HG03108 (cell line): ENCODE measurements at regions not wholly inside any gene's neighbourhood (a gene's known extent, or its start where the extent isn't known, plus 50 kb on each side); places are given as distances from the start of the nearest gene placed in this dataset.

ENCODE experiments used
- ATAC-seq: cut with Tn5 transposase; IDR thresholded peaks from one replicate; pipeline ENCODE4 v1.9.1; 2021; ENCODE audit warnings: moderate library complexity; ENCODE audit not compliant: unreplicated experiment

GRCh38 chrX:68998716-68999115, 166.5 kb downstream of the PJA1 start:
- no peak for ATAC-seq

GRCh38 chrX:68997911-68998310, 167.3 kb downstream of the PJA1 start:
- ATAC-seq: no peak

DNA sequence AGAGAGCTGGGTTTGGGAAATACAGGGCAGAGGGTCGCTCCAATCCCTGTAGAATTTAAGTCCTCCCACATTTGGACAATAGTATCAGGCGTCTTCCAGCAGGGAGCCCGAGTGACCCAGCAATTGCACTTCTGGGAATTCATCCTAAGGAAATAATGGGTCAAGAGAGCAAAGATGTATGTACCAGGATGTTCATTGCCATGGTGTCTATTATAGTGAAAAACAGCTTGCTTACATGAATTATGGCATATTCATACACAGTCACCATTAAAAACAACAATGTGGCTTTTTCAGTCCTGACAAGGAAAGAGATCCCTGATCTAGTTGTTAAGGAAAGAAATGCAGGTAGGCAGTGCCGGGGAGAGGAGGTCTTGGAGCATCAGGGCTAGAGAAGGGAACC, 167.7 kb downstream of the PJA1 start:
- ATAC-seq: no peak

DNA sequence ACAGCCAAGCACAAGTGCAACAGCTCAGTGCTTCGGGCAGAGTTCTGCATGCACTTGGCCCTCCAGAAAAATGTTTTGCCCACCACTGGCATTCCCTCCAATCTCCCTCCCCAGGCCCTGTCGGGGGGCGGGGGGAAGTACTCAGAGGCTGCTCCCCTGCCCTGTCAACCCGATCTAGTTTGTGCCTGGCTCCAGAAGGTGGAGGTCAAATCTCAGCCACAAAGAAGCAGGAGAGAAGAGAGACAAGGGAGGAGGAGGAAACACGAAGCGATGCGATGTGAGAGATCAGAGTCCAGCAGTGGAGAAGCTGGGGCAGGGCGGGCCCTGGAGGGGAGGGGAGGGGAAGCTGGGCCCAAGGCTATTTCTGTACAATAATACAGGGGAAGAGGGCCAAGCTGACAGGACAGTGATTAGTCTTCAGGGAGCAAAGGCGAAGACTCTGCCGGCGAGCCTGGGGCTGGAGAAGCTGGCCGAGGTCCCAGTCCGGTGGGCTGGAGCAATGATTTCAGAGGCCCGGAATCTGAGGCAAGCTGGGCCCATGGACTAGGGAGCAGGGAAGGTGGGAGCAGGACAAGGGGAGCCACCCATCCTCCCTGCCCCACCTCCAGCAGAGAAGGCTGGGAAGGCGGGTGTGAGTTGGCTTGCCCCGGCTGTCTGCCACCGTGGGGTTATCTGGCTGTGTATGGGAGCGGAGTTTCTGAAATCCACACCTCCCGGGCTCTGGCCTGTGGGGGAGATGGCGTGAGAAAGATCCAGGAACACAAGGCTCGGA, 167.1 kb downstream of the EFNB1 start:
- no peak for ATAC-seq

- no peak for ATAC-seq
These were observed 166.6 kb downstream of the EFNB1 start for GRCh38 chrX:68995386-68995779.

DNA sequence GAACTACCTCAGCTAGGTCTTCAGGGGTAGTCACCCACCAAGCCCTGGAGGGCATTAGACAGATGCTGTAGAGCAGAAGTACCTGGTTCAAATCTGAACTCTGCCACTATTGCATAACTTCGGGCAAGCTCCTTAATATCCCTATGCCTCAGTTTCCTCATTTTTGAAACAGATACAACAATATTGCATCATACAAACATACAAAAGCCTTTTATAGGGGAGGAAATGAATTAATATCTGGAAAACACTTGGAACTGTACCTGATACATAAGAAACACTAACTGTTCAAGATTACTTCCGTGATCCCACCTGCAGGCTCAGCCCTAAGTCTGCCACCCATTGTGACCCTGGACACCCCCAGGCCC, 166.1 kb downstream of the EFNB1 start:
- no peak for ATAC-seq

GRCh38 chrX:68994135-68994890, 165.5 kb downstream of the EFNB1 start:
- no peak for ATAC-seq

DNA sequence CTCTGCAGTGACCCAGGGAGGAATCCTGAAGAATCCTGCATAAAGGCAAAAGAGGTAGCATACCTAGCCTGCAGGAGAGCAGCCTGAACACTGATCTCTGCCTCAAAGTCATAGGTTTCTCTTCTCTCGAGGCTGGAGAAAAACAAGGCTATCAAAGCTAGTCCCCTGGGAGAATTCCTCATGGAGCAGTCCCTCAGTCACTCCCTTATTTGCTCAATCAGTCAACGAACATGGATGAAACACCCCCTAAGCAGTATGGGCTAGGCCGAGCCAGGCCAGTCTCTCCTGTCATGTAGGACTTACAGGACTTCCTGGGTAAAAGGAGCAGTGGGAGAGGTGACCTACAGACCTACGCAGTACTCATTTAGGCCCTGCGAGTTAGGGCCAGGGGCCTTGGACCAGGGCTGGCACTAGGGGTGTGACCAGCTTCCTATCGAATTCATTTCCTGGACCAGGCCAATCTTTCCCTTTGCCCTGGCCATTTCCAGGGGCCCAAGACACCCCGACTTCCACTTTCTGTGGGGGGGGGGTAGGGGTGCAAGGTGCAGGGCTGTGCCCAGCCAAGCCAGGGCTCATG, 164.1 kb downstream of the EFNB1 start:
- ATAC-seq: no peak

DNA sequence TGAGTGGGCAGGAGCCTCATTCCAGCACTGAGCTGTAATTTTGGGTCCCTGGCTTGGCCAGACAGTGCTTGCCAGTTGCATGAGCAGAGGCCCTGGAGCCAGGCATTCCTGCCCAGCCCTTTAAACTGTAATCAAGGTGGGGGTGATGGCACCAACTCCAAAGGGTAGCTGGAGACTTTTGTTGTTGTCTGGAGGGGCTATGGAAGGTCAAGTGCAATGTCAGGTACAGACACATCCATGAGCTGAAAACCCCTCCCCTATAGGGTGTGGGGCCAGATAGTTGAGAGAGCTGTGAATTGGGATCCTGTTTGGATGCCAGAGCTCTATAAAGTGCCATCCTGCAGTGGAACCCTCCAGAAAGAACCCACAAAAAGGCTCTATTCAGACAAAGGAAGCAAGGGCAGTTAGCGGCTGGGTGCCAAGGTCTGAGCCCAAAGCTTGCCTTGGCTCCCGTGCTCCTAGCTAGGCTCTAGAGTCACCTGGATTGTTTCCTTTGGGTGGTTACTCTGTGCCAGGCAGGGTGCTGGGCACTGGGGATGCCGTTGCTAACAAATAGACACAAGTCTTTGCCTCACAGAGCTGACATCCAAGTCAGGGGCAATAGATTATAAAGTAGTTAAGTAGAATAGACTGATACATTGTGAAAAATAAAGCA, 163.0 kb downstream of the EFNB1 start:
- ATAC-seq: no peak

DNA sequence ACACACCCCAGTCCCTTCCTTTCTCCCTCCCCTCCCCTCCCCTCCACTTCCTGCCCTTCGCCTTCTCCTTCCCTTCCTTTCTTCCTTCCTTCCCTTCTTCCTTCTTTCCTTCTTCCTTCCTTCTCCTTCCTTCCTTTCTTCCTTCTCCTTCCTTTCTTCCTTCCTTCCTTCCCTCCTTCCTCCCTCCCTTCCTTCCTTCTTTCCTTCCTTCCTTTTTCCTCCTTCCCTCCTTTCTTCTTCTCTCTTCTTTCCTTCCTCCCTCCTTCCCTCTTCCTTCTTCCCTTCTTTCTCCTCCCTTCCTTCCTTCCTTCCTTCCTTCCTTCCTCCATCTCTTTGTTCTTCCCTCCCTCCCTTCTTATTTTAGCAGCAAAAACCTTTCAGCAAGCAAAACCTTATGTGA, 162.1 kb downstream of the EFNB1 start:
- no peak for ATAC-seq

DNA sequence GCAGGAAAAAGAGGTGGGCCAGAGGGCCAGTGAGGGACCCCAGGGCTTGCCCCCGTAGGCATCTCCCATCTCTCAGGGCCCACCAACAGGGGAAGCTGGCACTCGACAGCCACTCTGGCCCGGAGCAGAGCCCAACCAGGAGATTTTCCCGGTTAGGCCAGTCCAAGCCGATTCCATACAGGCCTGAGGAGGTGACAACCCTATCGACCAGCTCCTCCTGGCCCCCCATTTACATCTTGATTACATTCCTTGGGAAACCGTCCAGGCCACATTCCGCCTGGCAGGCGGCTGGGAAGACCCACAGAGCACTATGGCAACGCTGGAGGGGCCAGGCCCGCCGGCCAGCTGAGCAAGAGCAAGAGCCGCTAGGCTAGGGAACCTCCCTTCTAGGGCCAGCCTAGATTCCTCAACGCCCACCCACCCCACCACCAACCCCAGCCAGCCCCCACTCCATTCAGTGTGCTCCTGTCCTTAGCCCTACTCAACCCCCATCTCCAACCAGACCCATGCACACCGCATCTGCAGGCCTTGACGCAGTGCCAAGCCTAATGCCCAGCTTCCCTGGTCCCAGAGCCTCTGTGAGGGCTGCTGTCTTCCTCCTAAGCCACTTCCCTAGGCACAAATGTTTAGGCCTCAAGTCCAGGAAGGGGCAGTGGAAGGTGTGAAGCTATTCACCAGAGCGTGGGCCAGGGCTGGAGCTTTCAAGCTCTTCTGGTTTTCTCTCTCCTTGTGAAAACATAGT, 161.2 kb downstream of the EFNB1 start:
- no peak for ATAC-seq

GRCh38 chrX:68989456-68989855, 160.6 kb downstream of the EFNB1 start:
- no peak for ATAC-seq

- no peak for ATAC-seq
These were observed 160.0 kb downstream of the EFNB1 start for GRCh38 chrX:68988865-68989264.

DNA sequence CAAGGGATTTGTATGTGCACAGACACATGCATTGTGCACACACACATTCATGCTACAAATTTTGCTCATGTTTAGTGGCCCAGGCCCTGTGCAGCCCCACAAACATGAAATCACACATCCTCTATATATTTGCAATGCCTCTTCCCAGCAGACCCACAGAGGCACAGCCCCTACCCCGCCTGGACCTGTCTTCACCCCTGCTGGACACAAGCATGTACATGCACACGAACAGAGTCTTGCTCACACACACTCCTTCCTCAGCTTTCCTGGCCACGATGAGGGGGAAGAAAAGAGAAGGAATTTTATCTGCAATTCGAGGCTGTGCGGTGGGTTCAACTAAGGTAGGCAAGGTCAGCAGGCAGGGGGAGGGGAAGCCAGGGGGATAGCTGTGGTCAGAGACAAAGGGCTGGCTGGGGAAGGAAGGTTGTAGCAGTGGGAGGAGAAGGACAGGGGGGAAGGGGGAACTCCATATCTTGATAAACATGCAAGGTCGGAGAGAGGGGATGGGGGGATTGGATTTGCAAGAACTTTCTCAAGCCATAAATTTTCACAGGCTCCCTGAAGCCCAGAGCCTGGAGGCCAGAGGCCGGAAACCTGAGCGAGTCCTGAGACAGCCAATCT, 156.4 kb downstream of the EFNB1 start:
- ATAC-seq: no peak

- ATAC-seq: no peak
These were observed 154.4 kb downstream of the EFNB1 start for GRCh38 chrX:68983004-68983857.

- no peak for ATAC-seq
These were observed 153.7 kb downstream of the EFNB1 start for GRCh38 chrX:68982476-68982875.

DNA sequence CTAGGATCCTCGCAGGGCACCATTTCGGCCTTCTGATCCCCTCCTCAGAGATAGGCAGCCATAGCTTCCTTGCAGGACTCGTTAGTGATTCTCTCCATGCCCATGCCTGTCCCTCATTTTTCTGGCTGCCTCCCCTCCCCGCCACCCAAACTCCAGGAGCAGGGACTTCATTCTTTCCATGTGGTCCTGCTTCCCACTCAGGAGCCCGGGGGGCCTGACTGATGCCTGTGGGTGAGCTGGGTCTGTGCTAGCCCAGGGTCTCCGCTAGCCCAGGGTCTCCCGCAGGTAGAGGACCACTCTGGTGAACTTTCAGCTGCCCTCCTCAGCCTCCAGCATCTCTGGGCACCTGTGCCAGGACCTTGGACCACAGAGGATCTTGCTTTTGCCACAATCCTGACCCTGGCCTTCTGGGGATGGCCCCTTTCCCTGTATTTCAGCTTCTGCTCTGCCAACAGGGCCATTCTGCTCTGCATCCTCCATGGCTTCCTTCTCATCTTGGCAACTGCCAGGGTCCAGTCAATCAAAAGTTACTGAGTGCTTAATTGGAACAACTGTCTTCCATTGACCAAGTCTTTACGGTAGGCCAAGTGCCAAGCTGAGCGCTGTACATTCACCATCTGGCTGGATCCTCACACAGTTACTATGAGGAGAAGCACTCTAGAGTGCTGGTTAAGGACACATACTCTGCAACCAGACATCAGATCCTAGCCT, 152.2 kb downstream of the EFNB1 start:
- ATAC-seq: no peak

GRCh38 chrX:68978655-68979054, 149.8 kb downstream of the EFNB1 start:
- no peak for ATAC-seq

DNA sequence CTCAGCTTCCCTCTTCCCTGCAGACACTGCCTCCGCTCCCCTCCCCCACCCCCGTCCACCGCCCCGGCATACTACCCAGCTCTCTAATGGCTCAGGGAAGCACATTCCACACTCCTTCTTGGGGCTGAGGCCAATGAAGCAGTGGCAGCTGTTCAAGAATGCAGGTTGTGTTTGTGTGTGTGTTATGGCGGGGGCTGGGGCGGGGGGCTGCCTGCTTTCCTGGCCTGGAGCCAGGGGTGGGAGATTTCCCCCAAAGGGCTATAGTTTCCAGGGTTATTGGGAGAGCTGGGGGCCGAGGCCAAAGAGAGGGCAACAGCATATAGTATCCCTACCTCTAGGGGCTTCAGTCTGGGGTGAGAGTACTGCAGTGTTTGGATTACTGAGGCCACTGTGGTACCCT, 149.4 kb downstream of the EFNB1 start:
- ATAC-seq: no peak
